HEK293T (cell line): ENCODE measurements at regions not wholly inside any gene's neighbourhood (a gene's known extent, or its start where the extent isn't known, plus 50 kb on each side); places are given as distances from the start of the nearest gene placed in this dataset.

Experiments
- CTBP1 ChIP-seq: fragments of 450-650 bp; IDR thresholded peaks from 2 replicates; pipeline ENCODE4 v1.6.1; 2016; ENCODE audit warnings: borderline replicate concordance
- ELF4 ChIP-seq: fragments of 450-650 bp; IDR thresholded peaks from 2 replicates; pipeline ENCODE4 v1.6.1; 2017; ENCODE audit warnings: antibody characterized with exemption
- FOXA1 ChIP-seq: fragments of 450-650 bp; IDR thresholded peaks from 2 replicates; pipeline ENCODE4 v1.6.1; 2016; ENCODE audit warnings: mild to moderate bottlenecking
- SUZ12 ChIP-seq: fragments of 450-650 bp; IDR thresholded peaks from 2 replicates; pipeline ENCODE4 v1.6.1; 2016; ENCODE audit warnings: mild to moderate bottlenecking
- ZNF384 ChIP-seq: fragments of 450-650 bp; IDR thresholded peaks from 2 replicates; pipeline ENCODE4 v1.6.1; 2016

- TF ChIP-seq FOXA1 (no peak), ZNF384 (no peak), ELF4 (no peak), CTBP1 (no peak), SUZ12 (no peak)
These were observed 258.6 kb upstream of the CRIM1 start for GRCh38 chr2:36097022-36097421.
